ENCODE measurements at regions not wholly inside any gene's neighbourhood (a gene's known extent, or its start where the extent isn't known, plus 50 kb on each side); places are given as distances from the start of the nearest gene placed in this dataset.

- no peak for TF ChIP-seq RAD21 (IDR thresholded peaks at IDR 0.05)
- TF ChIP-seq CTCF (IDR thresholded peaks at IDR 0.05; ENCODE audit: low read depth, low read length, missing input control) = no peak
- no peak for TF ChIP-seq SP1 (IDR thresholded peaks at IDR 0.05)
- no peak for TF ChIP-seq RXRA (IDR thresholded peaks at IDR 0.05)
- no peak for TF ChIP-seq ATF3 (IDR thresholded peaks at IDR 0.05)
Observed at GRCh38 chr9:85439791-85440190, 302.0 kb downstream of the AGTPBP1 start.
